H1 (cell line): ENCODE measurements at regions not wholly inside any gene's neighbourhood (a gene's known extent, or its start where the extent isn't known, plus 50 kb on each side); places are given as distances from the start of the nearest gene placed in this dataset.

ENCODE experiments used
- CTCF ChIA-PET: fragments of 300-600 bp; sonication (Branson Sonifier 250); formaldehyde crosslinking; loops from one replicate; lab custom pipeline; 2021; ENCODE audit not compliant: partially characterized antibody; lab: Charles Lee
- POLR2A ChIA-PET: fragments of 300-600 bp; sonication (Branson Sonifier 250); formaldehyde crosslinking; loops from one replicate; lab custom pipeline; 2021; ENCODE audit warnings: inconsistent platforms; ENCODE audit not compliant: partially characterized antibody; lab: Charles Lee
- DNase-seq, 2 experiments: peaks; one replicate each; pipeline versions ENCODE4 v3.0.0 to v3.0.0-alpha.2; 2010 to 2022; ENCODE audit warnings: low spot score in 2 of 2, low read depth in 1 of 2, mixed read lengths in 1 of 2
- FAIRE-seq: peaks from 2 replicates; lab custom pipeline; 2011; peaks lifted over from hg19 to GRCh38; lab: Jason Lieb, UNC
- H2AFZ ChIP-seq: 2 replicates; pipeline ENCODE4 v1.8.1; 2012; ENCODE audit warnings: low read length, inconsistent platforms
- H2AK5ac ChIP-seq: 2 replicates; pipeline ENCODE4 v1.6.1; 2013; ENCODE audit warnings: low read depth, low read length
- H2BK120ac ChIP-seq: replicated peaks from 2 replicates; pipeline ENCODE3; 2013; ENCODE audit warnings: low read depth, low read length, inconsistent platforms
- H2BK12ac ChIP-seq: 2 replicates; pipeline ENCODE4 v1.6.1; 2013; ENCODE audit warnings: low read depth, low read length
- H2BK15ac ChIP-seq: 2 replicates; pipeline ENCODE4 v1.6.1; 2013; ENCODE audit warnings: low read length
- H2BK20ac ChIP-seq: 2 replicates; pipeline ENCODE4 v1.6.1; 2013; ENCODE audit warnings: low read length
- H2BK5ac ChIP-seq: 2 replicates; pipeline ENCODE4 v1.6.1; 2013; ENCODE audit warnings: low read depth, low read length
- H3K14ac ChIP-seq: 2 replicates; pipeline ENCODE4 v1.6.1; 2013; ENCODE audit warnings: inconsistent platforms; ENCODE audit not compliant: insufficient read length
- H3K18ac ChIP-seq: 2 replicates; pipeline ENCODE4 v1.6.1; 2013; ENCODE audit warnings: low read length; ENCODE audit errors: extremely low read depth
- H3K23ac ChIP-seq: 2 replicates; pipeline ENCODE4 v1.6.1; 2013; ENCODE audit warnings: inconsistent platforms; ENCODE audit not compliant: insufficient read length
- H3K23me2 ChIP-seq: 2 replicates; pipeline ENCODE4 v1.6.1; 2013; ENCODE audit warnings: low read depth, low read length
- H3K27ac ChIP-seq: 2 replicates; pipeline ENCODE4 v1.6.1; 2011; ENCODE audit warnings: low read depth, low read length, inconsistent platforms
- H3K27me3 ChIP-seq, 4 experiments: replicated peaks in 1 of 4; 1 replicate in 1 of 4; 2 replicates in 3 of 4; pipeline versions ENCODE4 v1.6.1 to v1.8.1; 2011 to 2013; ENCODE audit warnings: low read length in 3 of 4, mild to moderate bottlenecking in 3 of 4, inconsistent platforms in 2 of 4, mixed read lengths in 2 of 4, moderate library complexity in 1 of 4; ENCODE audit not compliant: control insufficient read depth in 3 of 4, insufficient read depth in 3 of 4; ENCODE audit errors: extremely low read depth in 1 of 4
- H3K36me3 ChIP-seq, 4 experiments: 2 replicates each; pipeline versions ENCODE4 v1.6.1 to v1.8.1; 2011 to 2013; ENCODE audit warnings: mild to moderate bottlenecking in 4 of 4, low read length in 3 of 4, moderate library complexity in 2 of 4, control low read depth in 1 of 4, inconsistent platforms in 1 of 4; ENCODE audit not compliant: insufficient read depth in 4 of 4, control insufficient read depth in 2 of 4
- H3K4ac ChIP-seq: replicated peaks from 2 replicates; pipeline ENCODE3; 2013; ENCODE audit warnings: low read length, low read depth, mixed read lengths, inconsistent platforms; ENCODE audit not compliant: insufficient read length
- H3K4me1 ChIP-seq, 4 experiments: replicated peaks in 1 of 4; 1 replicate in 1 of 4; 2 replicates in 3 of 4; pipeline versions ENCODE4 v1.6.1 to v1.8.1; 2011 to 2013; ENCODE audit warnings: low read length in 3 of 4, inconsistent platforms in 2 of 4, mixed read lengths in 1 of 4; ENCODE audit not compliant: insufficient read depth in 4 of 4, control insufficient read depth in 3 of 4
- H3K4me2 ChIP-seq, 2 experiments: 2 replicates each; pipeline versions ENCODE4 v1.6.1 to v1.8.1; 2011 to 2013; ENCODE audit warnings: low read depth in 2 of 2, low read length in 2 of 2, control low read depth in 1 of 2, inconsistent platforms in 1 of 2, mild to moderate bottlenecking in 1 of 2; ENCODE audit not compliant: insufficient read depth in 1 of 2
- H3K4me3 ChIP-seq, 4 experiments: fragments of 200-600, 300-600 bp in 1 of 4; sonication (generic), shearing (Covaris generic), sonication (Bioruptor Twin) in 1 of 4; 2 replicates each; pipeline versions ENCODE4 v1.5.1 to v1.8.1; 2011 to 2016; ENCODE audit warnings: low read length in 4 of 4, low read depth in 3 of 4, control low read depth in 2 of 4, inconsistent platforms in 2 of 4, mild to moderate bottlenecking in 2 of 4, mixed read lengths in 1 of 4, moderate library complexity in 1 of 4; ENCODE audit not compliant: insufficient read depth in 2 of 4; ENCODE audit errors: extremely low read depth in 1 of 4
- H3K56ac ChIP-seq: replicated peaks from 2 replicates; pipeline ENCODE3; 2013; ENCODE audit warnings: low read depth, mild to moderate bottlenecking, mixed read lengths, low read length, inconsistent platforms; ENCODE audit not compliant: insufficient read length
- H3K79me1 ChIP-seq: 2 replicates; pipeline ENCODE4 v1.6.1; 2013; ENCODE audit warnings: low read depth, low read length, control low read depth
- H3K79me2 ChIP-seq, 2 experiments: 2 replicates each; pipeline versions ENCODE4 v1.6.1 to v1.8.1; 2012 to 2013; ENCODE audit warnings: low read length in 2 of 2, mild to moderate bottlenecking in 2 of 2, inconsistent platforms in 1 of 2; ENCODE audit not compliant: insufficient read depth in 2 of 2, control insufficient read depth in 1 of 2
- H3K9ac ChIP-seq, 4 experiments: replicated peaks in 1 of 4; 1 replicate in 1 of 4; 2 replicates in 3 of 4; pipeline versions ENCODE4 v1.6.1 to v1.8.1; 2011 to 2013; ENCODE audit warnings: low read depth in 3 of 4, low read length in 3 of 4, control low read depth in 2 of 4, mild to moderate bottlenecking in 2 of 4, moderate library complexity in 2 of 4, inconsistent platforms in 1 of 4; ENCODE audit errors: extremely low read depth in 1 of 4
- H3K9me3 ChIP-seq, 2 experiments: 2 replicates each; pipeline versions ENCODE4 v1.6.1 to v1.8.1; 2012 to 2013; ENCODE audit warnings: mild to moderate bottlenecking in 2 of 2, moderate library complexity in 2 of 2, control low read depth in 1 of 2, inconsistent platforms in 1 of 2, low read depth in 1 of 2, low read length in 1 of 2, mixed read lengths in 1 of 2; ENCODE audit not compliant: insufficient read depth in 2 of 2
- H4K20me1 ChIP-seq, 2 experiments: replicated peaks in 1 of 2; 2 replicates each; pipeline versions ENCODE3 to v1.8.1; 2011 to 2013; ENCODE audit warnings: inconsistent platforms in 2 of 2, low read length in 2 of 2, mild to moderate bottlenecking in 1 of 2; ENCODE audit not compliant: insufficient read depth in 2 of 2, control insufficient read depth in 1 of 2
- H4K5ac ChIP-seq: 2 replicates; pipeline ENCODE4 v1.6.1; 2013; ENCODE audit warnings: low read length, low read depth, mixed read lengths, inconsistent platforms; ENCODE audit not compliant: insufficient read length
- H4K8ac ChIP-seq: 2 replicates; pipeline ENCODE4 v1.8.0; 2013; ENCODE audit warnings: mild to moderate bottlenecking, moderate library complexity, low read length, inconsistent platforms; ENCODE audit not compliant: insufficient read depth; ENCODE audit errors: extremely low read depth
- H4K91ac ChIP-seq: replicated peaks from 2 replicates; pipeline ENCODE3; 2013; ENCODE audit warnings: low read length, mixed read lengths, inconsistent platforms; ENCODE audit not compliant: insufficient read length
- MAX ChIP-seq: IDR thresholded peaks from 2 replicates; pipeline ENCODE4 v1.6.1; 2012; ENCODE audit warnings: inconsistent platforms
- WGBS, 2 experiments: shearing (Covaris generic) in 1 of 2; methylation state at CpG; one replicate each; pipeline versions ENCODE4 v1.1.6 to v1.1.7; 2013 to 2015; ENCODE audit warnings: low lambda C conversion rate in 2 of 2, mixed read lengths in 2 of 2, inconsistent platforms in 1 of 2, low coverage in 1 of 2, missing lambda C conversion rate in 1 of 2; ENCODE audit not compliant: insufficient replicate concordance in 2 of 2, insufficient coverage in 1 of 2, insufficient read length in 1 of 2; ENCODE audit errors: extremely low coverage in 1 of 2, missing lambda C conversion rate in 1 of 2; 5-methylcytosine and 5-hydroxymethylcytosine counted together

GRCh38 chr12:74922642-74923041 lies 287.0 kb downstream of the KCNC2 start:
- Histone ChIP-seq H2BK12ac (no peak overlapping the region), H3K56ac (no peak overlapping the region), H4K5ac (no peak overlapping the region), H3K9ac (no peak overlapping the region), H4K8ac (no peak overlapping the region), H3K79me2 (no peaks in the 10 kb centered on the region), H3K4me2 (no peak overlapping the region), H3K23me2 (no peaks in the 10 kb centered on the region), H3K4ac (no peak overlapping the region), H3K79me1 (no peaks in the 10 kb centered on the region), H3K4me1 (no peaks in the 10 kb centered on the region), H2BK5ac (no peak overlapping the region), H3K27me3 (no peaks in the 10 kb centered on the region), H3K18ac (no peak overlapping the region), H3K4me3 (no peak overlapping the region), H2AFZ (no peak overlapping the region), H3K23ac (no peak overlapping the region), H4K20me1 (no peaks in the 10 kb centered on the region), H2BK15ac (no peak overlapping the region), H2AK5ac (no peak overlapping the region), H2BK120ac (no peak overlapping the region), H3K9me3 (no peaks in the 10 kb centered on the region), H3K14ac (no peak overlapping the region), H4K91ac (no peak overlapping the region), H3K27ac (no peak overlapping the region), H2BK20ac (no peak overlapping the region), H3K36me3 (no peaks in the 10 kb centered on the region)
- ChIA-PET POLR2A (no interaction called here), CTCF (interaction anchor here (0.5 to 1.2 kb wide), 2 partner anchors 32 to 353 kb away, joined by 3 read pairs; no protein-coding TSS in a partner anchor)
- no peak for DNase-seq
- WGBS, 2 experiments, result 80% methylated on average over 1 of the region's 1 CpG; no CpG with 5 or more reads in 1 of the 2 experiments
- FAIRE-seq, result no peak
- no peak for TF ChIP-seq MAX
